ENCODE measurements at regions not wholly inside any gene's neighbourhood (a gene's known extent, or its start where the extent isn't known, plus 50 kb on each side); places are given as distances from the start of the nearest gene placed in this dataset.
"Not testable (repeated sequence)": the region's sequence is repeated elsewhere in the genome, so short reads cannot be mapped to it uniquely, and the experiment has no call there.

GRCh38 chr2:16763493-16763899 is 97.9 kb upstream of the CYRIA start:
- DNase-seq (ENCODE audit: low read depth in 2 of 2), result no peak

- DNase-seq (ENCODE audit: low read depth in 2 of 2), result no peak
Measured at GRCh38 chr2:16763056-16763455, 97.4 kb upstream of the CYRIA start.

- no peak for DNase-seq (ENCODE audit: low read depth in 2 of 2)
Measured at GRCh38 chr2:16760426-16760825, 94.8 kb upstream of the CYRIA start.

DNA sequence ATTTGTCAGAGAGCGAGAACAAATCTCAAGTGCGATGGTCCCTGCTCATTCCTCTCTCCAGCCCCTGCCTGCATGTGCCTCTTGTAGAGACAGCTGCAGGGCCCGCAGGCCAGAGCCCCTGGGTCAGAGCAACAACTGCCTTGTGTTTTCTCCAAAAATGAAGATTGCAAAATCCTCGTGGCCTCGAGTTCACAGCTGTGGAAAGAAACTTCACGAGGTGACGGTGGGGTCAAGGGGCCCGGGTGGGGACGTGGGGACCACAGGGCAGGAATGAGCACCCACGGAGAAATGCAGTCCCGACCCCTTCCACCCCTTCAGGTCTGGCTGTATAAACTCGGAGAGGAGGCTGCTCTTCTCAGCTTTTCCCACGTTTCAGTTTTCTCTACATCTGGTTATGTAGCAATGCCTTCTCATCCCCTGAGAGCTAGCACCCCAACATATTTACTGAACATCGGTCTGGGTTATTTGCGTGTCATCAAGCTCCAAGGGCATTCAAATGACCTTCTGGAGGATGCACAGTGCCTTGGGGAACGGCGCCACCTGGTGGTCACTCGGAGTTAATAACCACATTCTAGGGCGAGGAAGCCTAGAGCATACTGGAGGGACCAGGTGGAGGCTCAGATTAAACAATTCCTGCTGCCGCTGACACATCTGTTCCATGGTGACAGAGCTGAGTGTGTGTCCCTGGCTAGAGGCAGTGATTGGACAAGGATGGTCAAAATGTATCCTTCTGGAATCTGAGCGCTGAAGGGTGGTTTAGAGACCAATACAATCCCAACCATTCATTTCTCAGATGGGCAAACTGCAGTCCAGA is 91.4 kb upstream of the CYRIA start:
- DNase-seq (ENCODE audit: low read depth in 2 of 2), result peak; percentile 55 to 75

- no peak for DNase-seq (ENCODE audit: low read depth in 2 of 2)
Measured at GRCh38 chr2:16755442-16755841, 89.8 kb upstream of the CYRIA start.

DNA sequence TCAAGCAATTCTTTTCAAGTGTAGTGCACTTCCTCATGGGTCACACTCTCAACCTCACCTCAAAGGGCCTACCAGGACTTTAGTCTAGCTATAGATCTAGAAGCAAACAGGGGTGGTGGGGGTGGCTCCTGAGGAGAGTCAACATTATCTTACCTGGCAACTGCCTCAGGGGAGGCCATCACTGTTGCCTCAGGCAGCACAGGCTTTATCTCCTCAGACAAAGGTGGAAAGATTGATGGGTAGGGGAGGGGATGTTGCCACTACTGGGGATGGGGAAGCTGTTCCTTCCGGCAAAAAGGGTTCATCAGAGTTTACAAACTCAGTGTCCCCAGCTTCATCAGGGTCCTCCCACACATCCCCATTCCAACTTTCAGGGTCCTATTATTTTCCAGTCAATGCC is 87.4 kb upstream of the CYRIA start:
- not testable (repeated sequence) for DNase-seq (ENCODE audit: low read depth in 2 of 2)

DNA sequence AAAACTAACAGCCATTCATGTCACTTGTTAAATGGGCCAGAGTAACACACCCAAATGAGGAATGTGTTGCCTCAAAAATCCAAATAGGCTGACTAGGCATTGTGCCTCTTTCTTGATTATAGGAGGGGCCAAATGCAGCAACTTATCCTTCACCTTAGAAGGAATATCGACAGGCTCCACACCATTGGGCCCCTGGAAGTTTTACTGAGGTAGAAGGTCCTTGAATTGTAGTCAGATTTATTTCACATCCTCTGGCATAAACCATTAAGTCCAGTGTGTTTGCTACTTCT is 85.2 kb upstream of the CYRIA start:
- DNase-seq (ENCODE audit: low read depth in 2 of 2), result not testable (repeated sequence)

DNA sequence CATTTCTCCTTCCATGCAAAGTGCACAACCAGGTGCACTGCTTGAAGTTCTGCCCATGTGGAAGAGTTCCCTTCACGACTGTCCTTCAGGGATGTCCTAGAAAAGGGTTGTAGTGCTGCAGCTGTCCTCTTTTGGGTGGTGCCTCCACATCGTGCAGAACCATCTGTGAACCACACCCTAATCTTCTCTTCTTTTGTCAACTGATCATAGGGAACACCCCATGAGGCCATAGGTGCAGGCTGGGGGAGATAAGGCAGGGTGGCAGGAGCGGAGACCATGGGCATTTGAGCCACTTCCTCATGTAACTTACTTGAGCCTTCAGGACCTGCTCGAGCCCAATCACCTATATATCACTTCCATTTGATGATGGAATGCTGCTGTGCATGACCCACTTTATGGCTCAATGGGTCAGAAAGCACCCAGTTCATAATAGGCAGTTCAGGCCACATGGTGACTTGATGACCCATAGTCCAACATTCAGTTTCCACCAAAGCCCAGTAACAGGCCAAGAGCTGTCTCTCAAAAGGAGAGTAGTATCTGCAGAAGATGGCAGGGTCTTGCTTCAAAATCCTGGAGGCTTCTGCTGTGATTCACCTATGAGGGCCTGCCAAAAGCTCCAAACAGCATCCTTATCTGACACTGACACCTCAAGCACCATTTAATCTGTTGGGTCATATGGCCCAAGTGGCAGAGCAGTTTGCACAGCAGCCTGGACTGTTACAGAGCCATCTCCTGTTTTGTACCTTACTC is 84.7 kb upstream of the CYRIA start:
- no peak for DNase-seq (ENCODE audit: low read depth in 2 of 2)

DNA sequence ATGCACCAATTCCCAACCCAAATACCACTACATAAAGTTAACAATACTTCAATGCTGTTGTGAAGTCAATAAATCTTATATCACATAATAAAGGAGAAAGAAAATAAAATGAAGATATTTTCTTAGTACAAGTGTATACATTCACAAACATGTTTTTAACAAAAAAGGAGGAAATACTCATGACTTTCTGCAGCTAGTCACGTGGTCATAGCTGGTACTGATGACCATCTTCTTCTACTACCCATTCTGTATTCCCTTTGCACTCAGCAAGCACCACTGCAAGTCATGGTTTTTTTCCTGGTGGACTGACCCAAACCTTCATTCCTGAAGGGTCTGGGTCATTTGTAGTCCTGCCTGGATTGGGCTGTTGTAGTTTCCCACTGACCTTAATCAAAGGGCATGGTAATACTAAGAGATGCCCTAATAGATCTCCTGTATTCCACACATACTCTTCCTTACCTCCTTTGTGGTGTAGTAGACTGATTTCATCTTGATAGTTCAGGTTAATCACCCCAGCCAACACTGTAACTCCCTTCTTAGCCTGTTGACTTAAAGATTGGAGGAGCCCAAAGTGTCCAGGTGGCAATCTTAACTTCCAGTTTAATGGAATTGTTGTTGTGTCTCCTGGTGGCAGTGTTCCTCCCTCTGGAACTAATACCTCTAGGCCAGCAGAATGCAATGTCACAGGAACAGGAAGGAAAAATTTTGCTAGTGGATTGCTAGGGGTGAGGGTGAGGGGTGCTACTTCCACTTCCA is 83.1 kb upstream of the CYRIA start:
- not testable (repeated sequence) for DNase-seq (ENCODE audit: low read depth in 2 of 2)

- no peak for DNase-seq (ENCODE audit: low read depth in 2 of 2)
Measured at GRCh38 chr2:16747689-16748088, 82.1 kb upstream of the CYRIA start.

DNA sequence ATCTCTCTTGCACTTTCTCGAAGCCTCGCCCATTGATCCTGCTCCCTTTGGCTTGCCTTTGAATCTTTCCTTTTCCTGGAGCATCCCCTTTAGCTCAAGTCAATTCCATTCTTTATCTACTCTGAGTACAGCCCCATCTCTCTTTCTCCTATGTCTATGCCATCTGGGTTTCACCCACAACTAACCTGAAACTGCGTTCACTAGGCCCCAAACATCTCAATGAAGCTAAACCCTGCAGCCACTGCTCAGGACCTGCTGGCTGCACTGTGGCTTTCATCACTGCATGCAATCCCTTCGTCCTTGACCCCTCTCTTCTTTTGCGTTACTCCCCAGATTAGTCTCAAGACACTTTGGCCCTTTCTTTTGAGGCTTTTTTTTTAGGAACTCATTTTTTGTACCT is 81.6 kb upstream of the CYRIA start:
- DNase-seq (ENCODE audit: low read depth in 2 of 2), result no peak

DNA sequence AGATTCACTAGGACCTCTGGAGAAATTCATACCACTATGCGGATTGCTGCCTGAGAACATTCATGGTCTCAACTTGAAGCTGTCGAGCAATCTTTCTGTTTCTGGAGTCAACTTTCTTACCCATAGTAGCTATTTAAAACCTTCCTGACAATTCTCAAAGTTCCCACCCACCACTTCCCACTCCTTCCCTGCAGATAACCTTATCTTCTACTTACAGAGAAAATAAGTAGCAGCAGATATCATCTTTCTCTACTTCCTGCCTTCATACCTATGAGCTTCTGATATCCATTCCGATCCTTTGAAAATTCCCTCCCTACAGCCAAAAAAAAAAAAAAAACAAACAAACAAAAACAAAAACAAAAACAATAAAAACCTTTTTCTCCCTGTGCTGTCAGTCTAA is 81.2 kb upstream of the CYRIA start:
- no peak for DNase-seq (ENCODE audit: low read depth in 2 of 2)

DNA sequence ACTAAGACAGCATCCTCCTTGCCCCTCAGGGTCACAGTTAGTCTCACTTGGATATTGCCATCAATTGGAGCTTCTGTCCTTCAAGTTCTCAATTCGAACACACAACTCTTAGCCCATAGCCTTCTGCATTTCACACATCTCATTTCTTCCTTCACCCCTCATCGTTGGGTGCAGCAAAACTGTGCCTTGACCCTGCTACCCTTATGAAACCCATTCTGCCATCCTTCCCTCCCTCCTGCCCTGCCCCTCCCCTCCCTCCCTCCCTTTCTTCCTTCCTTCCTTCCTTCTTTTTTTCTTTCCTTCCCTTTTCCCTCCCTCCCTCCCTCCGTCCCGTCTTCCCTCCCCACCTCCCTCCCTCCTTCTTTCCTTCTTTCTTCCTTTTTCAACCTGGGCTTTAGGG is 80.7 kb upstream of the CYRIA start:
- DNase-seq (ENCODE audit: low read depth in 2 of 2), result no peak

GRCh38 chr2:16745466-16745865 is 79.8 kb upstream of the CYRIA start:
- DNase-seq (ENCODE audit: low read depth in 2 of 2), result no peak

GRCh38 chr2:16744521-16744920 is 78.9 kb upstream of the CYRIA start:
- no peak for DNase-seq (ENCODE audit: low read depth in 2 of 2)

DNA sequence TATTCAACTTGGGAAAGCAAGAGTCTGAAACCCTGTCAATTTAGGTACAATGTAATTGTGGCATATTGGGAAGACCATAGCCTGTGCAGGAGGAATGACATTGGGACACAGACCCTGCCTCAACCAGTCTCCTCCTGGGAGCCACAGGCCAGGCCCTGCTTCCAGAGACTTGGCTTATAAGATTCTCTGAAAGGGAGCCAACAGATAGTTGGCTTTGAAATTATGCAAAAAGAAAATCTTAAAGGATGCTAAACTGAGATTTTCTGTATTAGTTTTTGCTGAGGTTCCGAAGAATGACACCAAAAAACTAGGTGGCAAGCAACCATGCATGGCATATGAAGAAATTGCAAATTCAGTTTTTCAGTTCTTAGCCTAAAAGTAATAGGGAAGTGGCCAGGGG is 76.4 kb upstream of the CYRIA start:
- DNase-seq (ENCODE audit: low read depth in 2 of 2), result no peak

DNA sequence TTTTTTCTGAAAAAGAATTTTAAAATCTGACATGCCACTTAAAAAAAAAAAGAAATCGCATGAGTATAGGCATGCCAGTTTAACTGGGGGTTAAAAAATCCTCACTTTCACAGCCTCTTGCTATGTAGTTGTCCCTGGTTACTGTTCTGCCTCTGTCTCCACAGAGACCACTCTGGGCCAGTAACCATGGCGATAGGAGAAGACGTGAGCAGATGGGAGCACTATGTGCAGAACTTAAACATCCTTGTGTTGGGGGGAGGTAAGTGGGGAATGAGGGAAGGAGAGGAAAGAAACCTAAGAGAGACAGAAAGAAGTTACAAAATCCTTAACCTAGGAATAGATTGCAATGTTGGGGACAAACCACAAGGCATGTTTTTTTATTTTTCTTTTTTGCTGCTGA is 75.9 kb upstream of the CYRIA start:
- DNase-seq (ENCODE audit: low read depth in 2 of 2), result no peak

DNA sequence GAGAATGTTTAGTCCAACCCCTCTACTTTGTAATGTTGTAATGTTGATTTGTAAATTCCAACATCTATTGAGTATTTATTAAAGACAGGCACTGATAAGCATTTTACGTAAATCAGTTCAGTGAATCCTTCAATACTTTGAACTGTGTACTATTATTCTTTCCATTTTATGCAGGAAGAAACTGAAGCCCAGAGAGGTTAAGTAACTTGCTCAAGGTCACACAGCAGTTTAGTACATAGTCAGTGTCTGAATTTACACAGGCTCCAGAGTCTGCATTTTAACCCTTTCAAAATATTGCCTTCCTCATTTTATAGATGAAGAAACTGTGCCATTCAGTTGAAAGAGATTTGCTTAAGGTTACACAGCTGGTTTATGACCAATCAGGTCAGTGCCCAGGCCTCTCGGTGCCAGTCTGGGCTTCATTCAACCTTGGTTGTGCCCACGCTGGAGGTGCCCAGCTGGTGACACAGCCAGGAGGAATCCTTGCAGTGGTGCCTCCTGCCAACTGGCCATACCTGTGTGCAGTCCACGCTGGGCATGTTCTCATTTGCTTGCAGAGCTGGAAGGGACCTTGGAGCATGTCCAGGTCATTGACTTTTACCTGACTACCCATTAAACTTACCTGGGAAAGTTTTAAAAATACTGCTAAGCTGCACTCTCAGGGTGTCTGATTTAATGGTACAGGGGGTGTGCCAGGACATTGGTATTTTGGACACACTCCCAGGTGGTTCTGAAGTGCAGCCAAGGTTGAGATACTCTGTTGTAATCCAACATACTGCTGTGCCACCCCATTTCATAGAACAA is 74.3 kb upstream of the CYRIA start:
- DNase-seq (ENCODE audit: low read depth in 2 of 2), result no peak

- DNase-seq (ENCODE audit: low read depth in 2 of 2), result no peak
Measured at GRCh38 chr2:16738361-16739225, 73.0 kb upstream of the CYRIA start.

- no peak for DNase-seq (ENCODE audit: low read depth in 2 of 2)
Measured at GRCh38 chr2:16737812-16738211, 72.2 kb upstream of the CYRIA start.

DNA sequence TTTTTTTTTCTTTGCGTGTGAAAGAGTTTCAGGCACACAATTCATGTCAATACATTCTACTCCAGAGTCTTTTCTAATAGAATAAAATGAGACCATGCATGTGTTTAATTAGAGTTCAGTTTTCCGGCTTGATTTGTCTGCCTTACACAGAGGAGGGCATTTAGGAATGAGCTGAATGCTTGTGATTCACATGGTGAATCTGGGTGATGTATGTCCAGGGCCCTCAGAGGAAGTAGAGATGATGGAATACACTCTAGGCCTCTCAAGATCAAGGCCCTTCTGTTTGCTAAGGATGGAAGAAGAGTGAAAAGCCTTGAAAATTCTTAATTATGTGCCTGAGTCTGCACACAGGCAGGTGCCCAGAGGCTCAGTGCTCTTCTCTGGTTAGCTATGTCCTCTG is 71.0 kb upstream of the CYRIA start:
- DNase-seq (ENCODE audit: low read depth in 2 of 2), result no peak

Measured in dermis microvascular lymphatic vessel endothelial cell (primary cell).